IgD-negative memory B cell (primary cell): ENCODE measurements at regions not wholly inside any gene's neighbourhood (a gene's known extent, or its start where the extent isn't known, plus 50 kb on each side); places are given as distances from the start of the nearest gene placed in this dataset.

Source experiments
- H3K27ac Mint-ChIP-seq, 3 donors: one replicate each; pipeline ENCODE4 v1.8.0; 2020 to 2022; ENCODE audit warnings: mild to moderate bottlenecking in 3 of 3, mixed read lengths in 3 of 3, moderate library complexity in 1 of 3
- H3K27me3 Mint-ChIP-seq: one replicate; pipeline ENCODE4 v1.8.0; 2021; ENCODE audit warnings: mixed read lengths
- H3K36me3 Mint-ChIP-seq: one replicate; pipeline ENCODE4 v1.8.0; 2020; ENCODE audit warnings: mild to moderate bottlenecking, mixed read lengths
- H3K4me1 Mint-ChIP-seq, 3 donors: one replicate each; pipeline ENCODE4 v1.8.0; 2020 to 2022; ENCODE audit warnings: mixed read lengths in 3 of 3, mild to moderate bottlenecking in 1 of 3
- H3K4me3 Mint-ChIP-seq, 4 donors: one replicate each; pipeline ENCODE4 v1.8.0; 2020 to 2022; ENCODE audit warnings: mild to moderate bottlenecking in 4 of 4, mixed read lengths in 4 of 4, moderate library complexity in 3 of 4
- H3K9me3 Mint-ChIP-seq, 3 donors: one replicate each; pipeline ENCODE4 v1.8.0; 2020 to 2021; ENCODE audit warnings: mixed read lengths in 3 of 3, mild to moderate bottlenecking in 1 of 3

DNA sequence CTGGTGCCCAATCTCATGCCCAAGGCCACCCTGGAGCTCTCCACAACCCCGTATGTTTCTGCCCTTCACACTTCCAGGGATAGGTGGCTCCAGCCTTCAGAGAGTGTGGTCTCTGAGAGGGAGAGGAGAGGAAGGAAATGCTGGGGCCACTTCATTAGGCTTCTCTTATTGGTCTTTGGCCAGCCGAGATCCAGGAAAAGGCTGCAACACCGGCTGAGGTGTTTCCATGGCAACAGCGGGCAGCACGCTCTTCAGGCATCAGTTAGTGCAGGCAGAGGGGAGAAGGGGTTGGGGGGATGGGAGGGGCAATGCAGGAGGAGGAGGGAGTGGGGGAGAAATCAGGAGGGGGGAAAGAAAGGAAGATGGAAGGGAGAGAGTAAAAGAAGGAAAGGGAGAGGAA, 275.1 kb upstream of the GJB5 start:
- peaks cover 2% of the 10 kb centered on the region for H3K36me3 Mint-ChIP-seq
- no peaks in the 10 kb centered on the region for H3K4me1 Mint-ChIP-seq
- peaks cover 9% of the 10 kb centered on the region for H3K27me3 Mint-ChIP-seq
- peaks cover 0 to 9% (median 3%) of the 10 kb centered on the region in 3 donors for H3K9me3 Mint-ChIP-seq
- no peak overlapping the region for H3K27ac Mint-ChIP-seq
- no peak overlapping the region for H3K4me3 Mint-ChIP-seq

- Mint-ChIP-seq H3K9me3 (peaks cover 18 to 40% (median 28%) of the 10 kb centered on the region in 3 donors), H3K4me1 (no peaks in the 10 kb centered on the region), H3K27ac (no peak overlapping the region), H3K4me3 (no peak overlapping the region), H3K27me3 (peaks cover 7% of the 10 kb centered on the region), H3K36me3 (no peaks in the 10 kb centered on the region)
Measured at GRCh38 chr1:34488080-34488708, 266.7 kb upstream of the GJB5 start.

DNA sequence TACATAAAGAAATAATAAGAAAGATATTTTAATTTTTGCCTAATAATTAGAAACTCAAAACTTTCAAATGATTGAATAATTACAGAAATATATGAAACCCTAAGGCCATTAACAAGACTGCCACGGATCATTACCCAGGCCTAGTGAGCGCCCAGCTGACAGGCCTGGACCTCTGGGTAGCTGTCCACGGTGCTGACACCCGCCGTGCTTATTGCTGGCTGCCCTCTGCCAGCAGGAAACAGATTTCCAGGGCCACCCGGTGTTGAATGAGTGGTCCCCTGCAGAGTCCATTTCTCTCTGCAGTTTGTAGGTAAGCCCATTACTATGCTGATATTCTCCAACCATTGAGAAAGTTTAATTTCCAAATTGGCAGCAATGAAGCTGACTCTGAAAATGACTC, 254.4 kb upstream of the GJB5 start:
- peaks cover 2 to 3% (median 3%) of the 10 kb centered on the region in 3 donors for H3K9me3 Mint-ChIP-seq
- H3K27ac Mint-ChIP-seq = no peak overlapping the region
- H3K4me3 Mint-ChIP-seq = no peak overlapping the region
- no peaks in the 10 kb centered on the region for H3K36me3 Mint-ChIP-seq
- no peaks in the 10 kb centered on the region for H3K4me1 Mint-ChIP-seq
- H3K27me3 Mint-ChIP-seq = no peaks in the 10 kb centered on the region

GRCh38 chr1:34511802-34512201, 243.0 kb upstream of the GJB5 start:
- no peaks in the 10 kb centered on the region for H3K4me1 Mint-ChIP-seq

DNA sequence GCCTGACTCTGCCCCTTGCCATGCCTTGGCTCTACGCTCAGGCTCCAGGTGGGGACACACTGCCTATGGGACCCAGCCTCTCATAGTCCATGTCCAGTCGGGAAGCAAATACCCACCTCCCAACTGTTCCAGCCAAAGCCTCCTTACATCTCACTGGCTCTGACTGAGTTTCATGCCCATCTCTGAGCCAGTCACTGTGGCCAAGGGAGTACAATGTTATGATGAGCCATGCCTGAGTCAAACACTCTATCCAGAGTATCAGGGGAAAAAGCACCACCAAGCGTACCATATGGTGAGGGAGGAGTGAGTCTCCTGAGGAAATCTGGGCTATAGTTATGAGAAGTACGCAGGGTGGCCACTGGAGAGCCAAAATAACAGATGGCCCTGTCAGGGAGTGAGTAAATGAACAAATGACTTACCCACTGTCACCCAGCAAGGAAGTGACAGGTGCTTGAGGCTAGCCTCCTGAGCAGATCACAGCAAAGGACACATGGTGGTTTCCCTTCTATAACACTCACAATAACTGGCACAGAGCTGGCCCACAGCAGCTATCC, 236.6 kb upstream of the GJB5 start:
- Mint-ChIP-seq H3K9me3 (peaks cover 0 to 5% (median 3%) of the 10 kb centered on the region in 3 donors), H3K4me3 (no peak overlapping the region), H3K27me3 (no peaks in the 10 kb centered on the region), H3K4me1 (no peaks in the 10 kb centered on the region), H3K27ac (no peak overlapping the region), H3K36me3 (no peaks in the 10 kb centered on the region)

More at GRCh38 chr1:34511802-34512201, 243.0 kb upstream of the GJB5 start:
- Mint-ChIP-seq H3K9me3 (peaks cover 2 to 16% (median 7%) of the 10 kb centered on the region in 3 donors), H3K27me3 (no peaks in the 10 kb centered on the region), H3K27ac (no peak overlapping the region), H3K4me3 (no peak overlapping the region), H3K36me3 (no peaks in the 10 kb centered on the region)

DNA sequence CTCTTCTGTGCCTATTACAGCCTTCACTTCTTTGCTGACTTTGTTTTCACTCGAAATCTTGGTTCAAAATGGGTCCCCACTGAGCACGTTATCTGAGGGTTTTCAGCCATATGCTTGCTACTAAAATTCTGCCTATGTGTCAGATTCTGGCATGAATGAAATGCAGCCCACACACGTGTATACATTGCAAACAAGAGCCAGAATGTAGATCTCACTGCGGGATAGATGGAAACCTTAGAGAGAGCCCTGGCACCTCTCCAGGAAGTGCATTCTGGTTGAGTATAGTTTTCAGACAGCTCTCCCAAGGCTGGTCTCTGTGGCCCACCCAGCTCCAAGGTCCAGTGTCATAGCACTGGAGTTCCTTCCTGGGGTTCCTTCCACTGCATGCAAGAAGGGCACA, 234.7 kb upstream of the GJB5 start:
- Mint-ChIP-seq H3K9me3 (peaks cover 0 to 8% (median 3%) of the 10 kb centered on the region in 3 donors), H3K4me1 (peaks cover 0 to 2% (median 0%) of the 10 kb centered on the region in 3 donors), H3K36me3 (no peaks in the 10 kb centered on the region), H3K27me3 (peaks cover 4% of the 10 kb centered on the region), H3K27ac (no peak overlapping the region), H3K4me3 (no peak overlapping the region)

DNA sequence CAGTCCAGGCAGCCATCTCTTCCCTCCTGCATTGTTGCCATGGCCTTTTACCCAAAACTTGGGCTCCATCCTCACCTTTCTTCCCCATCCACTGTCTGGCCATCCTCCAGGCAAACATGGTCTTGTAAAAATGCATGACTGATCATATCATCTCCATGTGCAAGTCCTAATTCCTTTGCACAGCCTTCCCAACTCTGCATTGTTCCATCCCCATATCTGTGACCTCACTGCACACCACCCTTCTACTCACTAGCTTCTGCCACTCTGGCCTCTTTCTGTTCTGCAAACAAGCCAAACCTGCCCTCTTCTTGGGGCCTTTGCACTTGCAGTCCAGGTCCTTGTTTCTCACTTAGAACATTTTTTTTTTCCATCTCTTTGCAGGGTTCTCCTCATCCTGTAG, 230.1 kb upstream of the GJB5 start:
- peaks cover 0 to 3% (median 0%) of the 10 kb centered on the region in 3 donors for H3K9me3 Mint-ChIP-seq
- peaks cover 0 to 5% (median 3%) of the 10 kb centered on the region in 3 donors for H3K4me1 Mint-ChIP-seq
- no peak overlapping the region for H3K4me3 Mint-ChIP-seq
- H3K27me3 Mint-ChIP-seq = peaks cover 7% of the 10 kb centered on the region
- H3K36me3 Mint-ChIP-seq = no peaks in the 10 kb centered on the region
- no peak overlapping the region for H3K27ac Mint-ChIP-seq

- H3K27ac Mint-ChIP-seq = no peak overlapping the region
- no peak overlapping the region for H3K4me3 Mint-ChIP-seq
- no peaks in the 10 kb centered on the region for H3K36me3 Mint-ChIP-seq
- H3K27me3 Mint-ChIP-seq = peaks cover 8% of the 10 kb centered on the region
- H3K4me1 Mint-ChIP-seq = peaks cover 3 to 14% (median 4%) of the 10 kb centered on the region in 3 donors
- H3K9me3 Mint-ChIP-seq = peaks cover 0 to 3% (median 0%) of the 10 kb centered on the region in 3 donors
Measured at GRCh38 chr1:34529935-34530859, 224.7 kb upstream of the GJB5 start.

DNA sequence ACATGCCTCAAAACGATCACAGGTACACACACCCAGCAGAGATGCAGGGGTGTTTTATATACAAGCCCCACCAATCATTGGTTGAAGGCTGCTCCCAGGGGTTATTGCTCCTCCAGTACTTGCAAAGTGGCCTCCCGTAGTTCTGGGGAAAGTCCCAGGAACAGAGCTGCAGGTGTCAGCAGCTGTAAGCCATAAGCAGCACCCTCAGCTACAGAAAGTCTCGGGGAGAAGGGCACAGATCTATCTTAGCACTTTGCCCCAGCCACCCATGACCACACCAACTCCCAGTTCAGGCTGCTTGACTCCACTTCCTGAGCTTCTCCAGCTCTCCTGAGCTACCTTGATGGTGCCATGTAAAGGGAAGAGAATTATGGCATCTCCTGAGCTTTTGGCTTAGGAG, 222.7 kb upstream of the GJB5 start:
- H3K36me3 Mint-ChIP-seq = no peaks in the 10 kb centered on the region
- H3K9me3 Mint-ChIP-seq = peaks cover 0 to 3% (median 0%) of the 10 kb centered on the region in 3 donors
- peaks cover 13% of the 10 kb centered on the region for H3K27me3 Mint-ChIP-seq
- no peak overlapping the region for H3K27ac Mint-ChIP-seq
- no peak overlapping the region for H3K4me3 Mint-ChIP-seq
- peaks cover 3 to 14% (median 4%) of the 10 kb centered on the region in 3 donors for H3K4me1 Mint-ChIP-seq

- Mint-ChIP-seq H3K4me3 (no peak overlapping the region), H3K36me3 (no peaks in the 10 kb centered on the region), H3K27ac (no peak overlapping the region), H3K4me1 (no peaks in the 10 kb centered on the region), H3K9me3 (peaks cover 0 to 2% (median 0%) of the 10 kb centered on the region in 3 donors), H3K27me3 (peaks cover 13% of the 10 kb centered on the region)
Measured at GRCh38 chr1:34538481-34538880, 216.4 kb upstream of the GJB5 start.

- Mint-ChIP-seq H3K4me3 (no peak overlapping the region), H3K27me3 (peaks cover 16% of the 10 kb centered on the region), H3K36me3 (no peaks in the 10 kb centered on the region), H3K4me1 (no peaks in the 10 kb centered on the region), H3K9me3 (peaks cover 0 to 10% (median 2%) of the 10 kb centered on the region in 3 donors), H3K27ac (no peak overlapping the region)
Measured at GRCh38 chr1:34547046-34547674, 207.7 kb upstream of the GJB5 start.

- H3K4me1 Mint-ChIP-seq = no peaks in the 10 kb centered on the region
- no peak overlapping the region for H3K4me3 Mint-ChIP-seq
- no peaks in the 10 kb centered on the region for H3K36me3 Mint-ChIP-seq
- peaks cover 0 to 13% (median 2%) of the 10 kb centered on the region in 3 donors for H3K9me3 Mint-ChIP-seq
- no peak overlapping the region for H3K27ac Mint-ChIP-seq
- peaks cover 18% of the 10 kb centered on the region for H3K27me3 Mint-ChIP-seq
Measured at GRCh38 chr1:34549199-34549598, 205.6 kb upstream of the GJB5 start.

DNA sequence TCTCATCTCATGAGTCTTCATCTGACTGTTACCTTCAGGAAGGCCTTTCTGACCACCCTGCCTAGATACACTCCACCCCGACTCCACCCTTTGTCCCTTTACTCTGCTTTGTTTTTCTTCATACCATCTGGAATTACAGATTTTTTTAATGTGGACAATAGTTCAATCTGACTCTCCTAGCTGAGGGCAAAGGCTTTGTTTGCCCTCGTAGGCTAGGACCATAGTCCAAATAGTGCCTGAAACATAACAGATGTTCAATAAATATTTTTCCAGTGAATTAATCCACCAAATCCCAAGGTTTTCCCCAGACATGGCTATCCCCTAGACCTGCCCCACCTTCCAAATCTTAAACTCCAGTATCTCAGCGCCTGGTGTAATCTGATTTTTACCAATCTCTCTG, 176.5 kb upstream of the GJB5 start:
- H3K36me3 Mint-ChIP-seq = no peaks in the 10 kb centered on the region
- no peaks in the 10 kb centered on the region for H3K4me1 Mint-ChIP-seq
- peaks cover 19% of the 10 kb centered on the region for H3K27me3 Mint-ChIP-seq
- no peak overlapping the region for H3K4me3 Mint-ChIP-seq
- H3K27ac Mint-ChIP-seq = no peak overlapping the region
- H3K9me3 Mint-ChIP-seq = peaks cover 1 to 10% (median 4%) of the 10 kb centered on the region in 3 donors

DNA sequence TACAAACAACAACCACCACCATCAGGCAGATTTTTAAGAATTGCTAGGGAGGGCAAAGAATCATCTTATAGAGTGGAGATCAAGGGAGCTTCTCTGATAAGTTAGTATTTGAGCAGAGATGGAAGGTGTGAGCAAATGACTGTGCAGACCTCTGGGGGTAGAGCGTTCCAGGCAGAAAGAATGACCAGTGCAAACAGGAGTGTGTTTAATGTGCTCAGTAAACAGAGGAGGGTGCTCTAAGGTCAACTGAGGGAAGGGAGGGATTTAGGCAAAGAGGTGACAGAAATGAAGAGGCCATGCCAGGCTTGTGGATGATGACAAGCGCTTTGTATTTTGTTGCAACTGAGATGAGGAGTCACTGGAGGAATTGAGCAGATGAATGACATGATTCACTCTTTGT, 172.5 kb upstream of the GJB5 start:
- Mint-ChIP-seq H3K4me3 (no peak overlapping the region), H3K4me1 (no peaks in the 10 kb centered on the region), H3K27me3 (peaks cover 14% of the 10 kb centered on the region), H3K9me3 (peaks cover 1 to 10% (median 7%) of the 10 kb centered on the region in 3 donors), H3K36me3 (no peaks in the 10 kb centered on the region), H3K27ac (no peak overlapping the region)

DNA sequence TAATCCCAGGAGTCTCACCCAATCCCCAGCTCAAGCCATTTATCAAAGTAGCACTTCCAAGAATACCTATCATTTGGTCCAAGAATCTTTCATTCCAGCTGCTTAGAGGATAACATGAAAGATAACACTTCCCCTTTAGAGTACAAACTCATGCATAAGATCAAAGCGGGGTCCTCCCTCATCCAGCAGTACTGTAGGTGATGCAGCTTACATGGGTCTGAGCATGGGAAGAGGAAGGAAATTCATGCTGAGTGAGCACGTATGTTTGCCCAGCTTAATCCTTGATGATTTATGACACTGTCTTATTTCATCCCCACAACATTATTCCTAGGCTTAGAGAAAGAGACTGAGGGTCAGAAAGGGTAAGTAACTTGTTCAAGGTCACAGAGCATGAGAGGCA, 167.1 kb upstream of the GJB5 start:
- Mint-ChIP-seq H3K4me3 (no peak overlapping the region), H3K9me3 (peaks cover 0 to 2% (median 0%) of the 10 kb centered on the region in 3 donors), H3K4me1 (no peaks in the 10 kb centered on the region), H3K36me3 (no peaks in the 10 kb centered on the region), H3K27ac (no peak overlapping the region), H3K27me3 (peaks cover 7% of the 10 kb centered on the region)
